ENCODE measurements at regions not wholly inside any gene's neighbourhood (a gene's known extent, or its start where the extent isn't known, plus 50 kb on each side); places are given as distances from the start of the nearest gene placed in this dataset.
A peak's percentile ranks its signal among the peaks of the same experiment; 100 is the strongest.
"Not testable (repeated sequence)": the region's sequence is repeated elsewhere in the genome, so short reads cannot be mapped to it uniquely, and the experiment has no call there.

- H3K36me3 ChIP-seq (ENCODE audit: control insufficient read depth in 2 of 2, insufficient read depth in 2 of 2, low read length in 1 of 2); intact Hi-C loops (cut with micrococcal nuclease; ENCODE audit: unreplicated experiment); H3K4me1 ChIP-seq (ENCODE audit: control insufficient read depth, insufficient read depth, low read length); H3K4me3 ChIP-seq; H3K27ac ChIP-seq (ENCODE audit: control insufficient read depth, insufficient read depth); H3K9me3 ChIP-seq (replicated peaks; ENCODE audit: control insufficient read depth, insufficient read depth, low read length); CTCF ChIA-PET; RAD21 ChIA-PET (ENCODE audit: unreplicated experiment); in situ Hi-C loops (cut with MboI); FAIRE-seq; H3K79me2 ChIP-seq (ENCODE audit: control insufficient read depth, insufficient read depth, low read length); POLR2A ChIA-PET; H3K9ac ChIP-seq (ENCODE audit: control insufficient read depth, insufficient read depth, low read length); H3K4me2 ChIP-seq (ENCODE audit: control insufficient read depth, insufficient read depth); H2AFZ ChIP-seq (ENCODE audit: control insufficient read depth, low read depth, low read length); BruUV-seq (replicated peaks); H3K27me3 ChIP-seq (replicated peaks in 1 of 2; ENCODE audit: control insufficient read depth in 2 of 2, insufficient read depth in 2 of 2, low read length in 1 of 2); SMC1A ChIA-PET (ENCODE audit: uncharacterized antibody, unreplicated experiment); H4K20me1 ChIP-seq (ENCODE audit: control insufficient read depth, insufficient read depth); ATAC-seq; DNase-seq (ENCODE audit: low read depth, low spot score): not testable (repeated sequence)
- 100% methylated on average over 1 of the region's 25 CpGs for WGBS (ENCODE audit: insufficient coverage, insufficient replicate concordance, low lambda C conversion rate, missing lambda C conversion rate)
Measured at GRCh38 chr2:239644594-239644993, 243.8 kb upstream of the HDAC4 start.

- no peak for ATAC-seq
- TF ChIP-seq REST (IDR thresholded peaks at IDR 0.05; ENCODE audit: low read depth, low read length), result peak; percentile 61; the same call in 1 of the 2 replicates
- TF ChIP-seq IKZF1 (conservative IDR thresholded peaks at IDR 0.05), result no peak
- TF ChIP-seq MXI1 (IDR thresholded peaks at IDR 0.05; ENCODE audit: low read depth, low read length), result no peak
- no peak for TF ChIP-seq CHD2 (IDR thresholded peaks at IDR 0.05; ENCODE audit: borderline replicate concordance, low read depth, low read length)
- TF ChIP-seq CEBPB (IDR thresholded peaks at IDR 0.05; ENCODE audit: borderline replicate concordance in 1 of 2, low read depth in 2 of 2, low read length in 2 of 2), result no peak
- no peak for TF ChIP-seq RAD51 (IDR thresholded peaks at IDR 0.05)
- no peak for TF ChIP-seq BHLHE40 (IDR thresholded peaks at IDR 0.05; ENCODE audit: borderline replicate concordance in 1 of 2, low read depth in 2 of 2, low read length in 1 of 2)
- TF ChIP-seq POLR2AphosphoS2 (IDR thresholded peaks at IDR 0.05; ENCODE audit: low read depth, low read length), result no peak
- TF ChIP-seq BMI1 (IDR thresholded peaks at IDR 0.05; ENCODE audit: borderline replicate concordance), result no peak
- no peak for TF ChIP-seq YY1 (IDR thresholded peaks at IDR 0.05; ENCODE audit: low read depth, low read length)
- TF ChIP-seq HDGF (IDR thresholded peaks at IDR 0.05), result no peak
Measured at GRCh38 chr2:239644011-239644410, 243.2 kb upstream of the HDAC4 start.

More at GRCh38 chr2:239644011-239644410, 243.2 kb upstream of the HDAC4 start:
- no peak overlapping the region for H2AFZ ChIP-seq (ENCODE audit: control insufficient read depth, low read depth, low read length)
- in situ Hi-C loops (cut with MboI) (no loop called here), intact Hi-C loops (cut with micrococcal nuclease; ENCODE audit: unreplicated experiment) (no loop called here)
- H3K4me2 ChIP-seq (ENCODE audit: control insufficient read depth, insufficient read depth), result no peak overlapping the region
- no peaks in the 10 kb centered on the region for H3K79me2 ChIP-seq (ENCODE audit: control insufficient read depth, insufficient read depth, low read length)
- H3K4me3 ChIP-seq, result no peak overlapping the region
- H3K9ac ChIP-seq (ENCODE audit: control insufficient read depth, insufficient read depth, low read length), result no peak overlapping the region
- H3K27ac ChIP-seq (ENCODE audit: control insufficient read depth, insufficient read depth), result no peak overlapping the region
- H3K4me1 ChIP-seq (ENCODE audit: control insufficient read depth, insufficient read depth, low read length), result no peaks in the 10 kb centered on the region
- H4K20me1 ChIP-seq (ENCODE audit: control insufficient read depth, insufficient read depth), result no peaks in the 10 kb centered on the region
- ChIA-PET CTCF (no interaction called here), SMC1A (ENCODE audit: uncharacterized antibody, unreplicated experiment) (no interaction called here), RAD21 (ENCODE audit: unreplicated experiment) (no interaction called here), POLR2A (no interaction called here)
- FAIRE-seq (no peak), DNase-seq (ENCODE audit: low read depth, low spot score) (no peak)
- H3K36me3 ChIP-seq (ENCODE audit: control insufficient read depth in 2 of 2, insufficient read depth in 2 of 2, low read length in 1 of 2), result no peaks in the 10 kb centered on the region
- BruUV-seq (replicated peaks), result no TSS peak
- H3K27me3 ChIP-seq (replicated peaks in 1 of 2; ENCODE audit: control insufficient read depth in 2 of 2, insufficient read depth in 2 of 2, low read length in 1 of 2), result no peaks in the 10 kb centered on the region
- WGBS (ENCODE audit: insufficient coverage, insufficient replicate concordance, low lambda C conversion rate, missing lambda C conversion rate), result 36% methylated on average over 4 of the region's 7 CpGs
- H3K9me3 ChIP-seq (replicated peaks; ENCODE audit: control insufficient read depth, insufficient read depth, low read length), result peaks cover 3% of the 10 kb centered on the region; the same call in 2 of the 3 replicates

All from GM12878 (cell line).